WTC11 (cell line): ENCODE measurements at regions not wholly inside any gene's neighbourhood (a gene's known extent, or its start where the extent isn't known, plus 50 kb on each side); places are given as distances from the start of the nearest gene placed in this dataset.

ENCODE experiments used
- ATAC-seq: fragments of 200-7000 bp; cut with Tn5 transposase; 2 replicates; pipeline ENCODE4 v1.10.0; 2021; ENCODE audit warnings: mild to moderate bottlenecking, moderate library complexity
- CTCF ChIA-PET: fragments of 300-600 bp; sonication (Branson Sonifier 250); formaldehyde crosslinking; loops from one replicate; lab custom pipeline; 2021; ENCODE audit warnings: antibody characterized with exemption; lab: Charles Lee
- POLR2A ChIA-PET: fragments of 350-600 bp; sonication (Branson Sonifier 250); formaldehyde crosslinking; loops from one replicate; lab custom pipeline; 2021; ENCODE audit warnings: antibody characterized with exemption; lab: Charles Lee
- DNase-seq: peaks from one replicate; pipeline ENCODE4 v3.0.0; 2021; ENCODE audit warnings: low spot score
- H3K27ac Mint-ChIP-seq: 2 replicates; pipeline ENCODE4 v1.8.0; 2021; ENCODE audit warnings: mixed read lengths
- H3K27me3 Mint-ChIP-seq: 2 replicates; pipeline ENCODE4 v1.8.0; 2021; ENCODE audit warnings: low read depth, mild to moderate bottlenecking, moderate library complexity, mixed read lengths
- H3K36me3 Mint-ChIP-seq: 2 replicates; pipeline ENCODE4 v1.8.0; 2021; ENCODE audit warnings: mixed read lengths
- H3K4me1 Mint-ChIP-seq: 2 replicates; pipeline ENCODE4 v1.8.0; 2022; ENCODE audit warnings: mixed read lengths
- H3K4me3 Mint-ChIP-seq: 2 replicates; pipeline ENCODE4 v1.8.0; 2021; ENCODE audit warnings: mild to moderate bottlenecking, moderate library complexity, mixed read lengths
- H3K9me3 Mint-ChIP-seq: 2 replicates; pipeline ENCODE4 v1.8.0; 2021; ENCODE audit warnings: mixed read lengths
- CBFB ChIP-seq: sonication (generic); formaldehyde crosslinking; IDR thresholded peaks from 2 replicates; pipeline ENCODE4 v1.8.1; 2022; ENCODE audit warnings: mild to moderate bottlenecking, low read depth, missing genetic modification reagents
- ELF4 ChIP-seq: sonication (generic); formaldehyde crosslinking; IDR thresholded peaks from 2 replicates; pipeline ENCODE4 v1.8.1; 2022; ENCODE audit warnings: low read depth, mild to moderate bottlenecking, moderate library complexity, missing genetic modification reagents
- GRHL2 ChIP-seq: fragments of 250-450 bp; sonication (Bioruptor Pico); IDR thresholded peaks from 2 replicates; pipeline ENCODE4 v1.8.0; 2022; ENCODE audit warnings: mild to moderate bottlenecking, moderate library complexity; ENCODE audit not compliant: insufficient replicate concordance, severe bottlenecking
- JAZF1 ChIP-seq: fragments of 250-450 bp; sonication (Bioruptor Pico); IDR thresholded peaks from 2 replicates; pipeline ENCODE4 v1.9.0; 2021; ENCODE audit warnings: moderate library complexity, mild to moderate bottlenecking, inconsistent platforms
- MAX ChIP-seq: sonication (generic); formaldehyde crosslinking; IDR thresholded peaks from 2 replicates; pipeline ENCODE4 v1.8.0; 2022; ENCODE audit warnings: mild to moderate bottlenecking, missing genetic modification reagents
- MYBL2 ChIP-seq: sonication (generic); formaldehyde crosslinking; IDR thresholded peaks from 2 replicates; pipeline ENCODE4 v1.8.1; 2023; ENCODE audit warnings: mild to moderate bottlenecking, moderate library complexity, missing genetic modification reagents
- PREB ChIP-seq: sonication (generic); formaldehyde crosslinking; IDR thresholded peaks from 2 replicates; pipeline ENCODE4 v1.8.1; 2022; ENCODE audit warnings: mild to moderate bottlenecking, missing genetic modification reagents, moderate library complexity, borderline replicate concordance
- PRRX2 ChIP-seq: fragments of 250-450 bp; sonication (Bioruptor Pico); IDR thresholded peaks from 2 replicates; pipeline ENCODE4 v1.8.0; 2021; ENCODE audit warnings: mild to moderate bottlenecking
- SMAD3 ChIP-seq: sonication (generic); formaldehyde crosslinking; IDR thresholded peaks from 2 replicates; pipeline ENCODE4 v1.8.0; 2022; ENCODE audit warnings: missing genetic modification reagents, mild to moderate bottlenecking, borderline replicate concordance
- SP1 ChIP-seq: sonication (generic); formaldehyde crosslinking; conservative IDR thresholded peaks from 2 replicates; pipeline ENCODE4 v1.8.1; 2022; ENCODE audit warnings: missing genetic modification reagents
- TCF7 ChIP-seq: sonication (generic); formaldehyde crosslinking; IDR thresholded peaks from 2 replicates; pipeline ENCODE4 v1.8.0; 2022; ENCODE audit warnings: mild to moderate bottlenecking, low read depth, missing genetic modification reagents, moderate library complexity
- TP53 ChIP-seq: sonication (generic); formaldehyde crosslinking; IDR thresholded peaks from 2 replicates; pipeline ENCODE4 v1.8.1; 2023; ENCODE audit warnings: mild to moderate bottlenecking, missing genetic modification reagents
- USF1 ChIP-seq: sonication (generic); formaldehyde crosslinking; IDR thresholded peaks from 2 replicates; pipeline ENCODE4 v1.8.0; 2022; ENCODE audit warnings: mild to moderate bottlenecking, missing genetic modification reagents
- ZBTB21 ChIP-seq: sonication (generic); formaldehyde crosslinking; IDR thresholded peaks from 2 replicates; pipeline ENCODE4 v1.8.1; 2023; ENCODE audit warnings: mild to moderate bottlenecking, missing genetic modification reagents, borderline replicate concordance
- ZBTB43 ChIP-seq: sonication (generic); formaldehyde crosslinking; IDR thresholded peaks from 2 replicates; pipeline ENCODE4 v1.8.1; 2023; ENCODE audit warnings: mild to moderate bottlenecking, missing genetic modification reagents
- ZNF219 ChIP-seq: sonication (generic); formaldehyde crosslinking; IDR thresholded peaks from 2 replicates; pipeline ENCODE4 v1.8.0; 2023; ENCODE audit warnings: missing genetic modification reagents, mild to moderate bottlenecking, borderline replicate concordance
- ZNF671 ChIP-seq: fragments of 250-450 bp; sonication (Bioruptor Pico); IDR thresholded peaks from 2 replicates; pipeline ENCODE4 v1.8.0; 2021; ENCODE audit warnings: mild to moderate bottlenecking
- TF ChIP-seq, protein P1 (sequence below): sonication (generic); formaldehyde crosslinking; IDR thresholded peaks from 2 replicates; pipeline ENCODE4 v1.8.0; 2022; ENCODE audit warnings: mild to moderate bottlenecking, missing genetic modification reagents
- TF ChIP-seq, protein P2 (sequence below): sonication (generic); formaldehyde crosslinking; IDR thresholded peaks from 2 replicates; pipeline ENCODE4 v1.8.1; 2023; ENCODE audit warnings: mild to moderate bottlenecking, missing genetic modification reagents, moderate library complexity
- TF ChIP-seq, protein P3 (sequence below): sonication (generic); formaldehyde crosslinking; IDR thresholded peaks from 2 replicates; pipeline ENCODE4 v1.8.0; 2023; ENCODE audit warnings: mild to moderate bottlenecking, missing genetic modification reagents
- TF ChIP-seq, protein P4 (sequence below): sonication (generic); formaldehyde crosslinking; IDR thresholded peaks from 2 replicates; pipeline ENCODE4 v1.8.0; 2022; ENCODE audit warnings: mild to moderate bottlenecking, missing genetic modification reagents

GRCh38 chr12:91722072-91722471, 423.6 kb downstream of the BTG1 start:
- no peak overlapping the region for H3K27ac Mint-ChIP-seq
- ChIA-PET POLR2A (no interaction called here), CTCF (no interaction called here)
- no peaks in the 10 kb centered on the region for H3K9me3 Mint-ChIP-seq
- DNase-seq (no peak), ATAC-seq (no peak)
- no peaks in the 10 kb centered on the region for H3K36me3 Mint-ChIP-seq
- TF ChIP-seq, protein P1, sequence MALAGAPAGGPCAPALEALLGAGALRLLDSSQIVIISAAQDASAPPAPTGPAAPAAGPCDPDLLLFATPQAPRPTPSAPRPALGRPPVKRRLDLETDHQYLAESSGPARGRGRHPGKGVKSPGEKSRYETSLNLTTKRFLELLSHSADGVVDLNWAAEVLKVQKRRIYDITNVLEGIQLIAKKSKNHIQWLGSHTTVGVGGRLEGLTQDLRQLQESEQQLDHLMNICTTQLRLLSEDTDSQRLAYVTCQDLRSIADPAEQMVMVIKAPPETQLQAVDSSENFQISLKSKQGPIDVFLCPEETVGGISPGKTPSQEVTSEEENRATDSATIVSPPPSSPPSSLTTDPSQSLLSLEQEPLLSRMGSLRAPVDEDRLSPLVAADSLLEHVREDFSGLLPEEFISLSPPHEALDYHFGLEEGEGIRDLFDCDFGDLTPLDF (CRISPR knock-in tag): no peak
- TF ChIP-seq PREB (CRISPR knock-in tag): no peak
- TF ChIP-seq MAX (CRISPR knock-in tag): no peak
- no peak for TF ChIP-seq PRRX2 (CRISPR knock-in tag)
- no peak for TF ChIP-seq MYBL2
- TF ChIP-seq, protein P2, sequence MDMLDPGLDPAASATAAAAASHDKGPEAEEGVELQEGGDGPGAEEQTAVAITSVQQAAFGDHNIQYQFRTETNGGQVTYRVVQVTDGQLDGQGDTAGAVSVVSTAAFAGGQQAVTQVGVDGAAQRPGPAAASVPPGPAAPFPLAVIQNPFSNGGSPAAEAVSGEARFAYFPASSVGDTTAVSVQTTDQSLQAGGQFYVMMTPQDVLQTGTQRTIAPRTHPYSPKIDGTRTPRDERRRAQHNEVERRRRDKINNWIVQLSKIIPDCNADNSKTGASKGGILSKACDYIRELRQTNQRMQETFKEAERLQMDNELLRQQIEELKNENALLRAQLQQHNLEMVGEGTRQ (CRISPR knock-in tag): no peak
- no peak for TF ChIP-seq ZBTB43 (CRISPR knock-in tag)
- TF ChIP-seq TP53 (CRISPR knock-in tag): no peak
- H3K4me1 Mint-ChIP-seq: 0 out of 2 replicates have a peak, but pooled peaks cover 2% of the 10 kb centered on the region
- H3K4me3 Mint-ChIP-seq: no peak overlapping the region
- H3K27me3 Mint-ChIP-seq: no peaks in the 10 kb centered on the region

- Mint-ChIP-seq H3K4me3 (no peak overlapping the region), H3K27me3 (no peaks in the 10 kb centered on the region), H3K27ac (no peak overlapping the region), H3K36me3 (no peaks in the 10 kb centered on the region), H3K4me1 (0 out of 2 replicates have a peak, but pooled peaks cover 2% of the 10 kb centered on the region), H3K9me3 (no peaks in the 10 kb centered on the region)
- POLR2A ChIA-PET: no interaction called here
- CTCF ChIA-PET: no interaction called here
- ATAC-seq: no peak
- no peak for DNase-seq
- TF ChIP-seq SMAD3 (CRISPR knock-in tag) (no peak), CBFB (CRISPR knock-in tag) (no peak), ZBTB21 (CRISPR knock-in tag) (no peak), SP1 (no peak), PREB (CRISPR knock-in tag) (no peak), ZNF219 (CRISPR knock-in tag) (no peak), ELF4 (no peak), GRHL2 (CRISPR knock-in tag) (no peak), ZNF671 (no peak), USF1 (CRISPR knock-in tag) (no peak), TCF7 (no peak), JAZF1 (no peak)
- TF ChIP-seq, protein P2 (CRISPR knock-in tag): no peak
- TF ChIP-seq, protein P1 (CRISPR knock-in tag): no peak
- TF ChIP-seq, protein P3, sequence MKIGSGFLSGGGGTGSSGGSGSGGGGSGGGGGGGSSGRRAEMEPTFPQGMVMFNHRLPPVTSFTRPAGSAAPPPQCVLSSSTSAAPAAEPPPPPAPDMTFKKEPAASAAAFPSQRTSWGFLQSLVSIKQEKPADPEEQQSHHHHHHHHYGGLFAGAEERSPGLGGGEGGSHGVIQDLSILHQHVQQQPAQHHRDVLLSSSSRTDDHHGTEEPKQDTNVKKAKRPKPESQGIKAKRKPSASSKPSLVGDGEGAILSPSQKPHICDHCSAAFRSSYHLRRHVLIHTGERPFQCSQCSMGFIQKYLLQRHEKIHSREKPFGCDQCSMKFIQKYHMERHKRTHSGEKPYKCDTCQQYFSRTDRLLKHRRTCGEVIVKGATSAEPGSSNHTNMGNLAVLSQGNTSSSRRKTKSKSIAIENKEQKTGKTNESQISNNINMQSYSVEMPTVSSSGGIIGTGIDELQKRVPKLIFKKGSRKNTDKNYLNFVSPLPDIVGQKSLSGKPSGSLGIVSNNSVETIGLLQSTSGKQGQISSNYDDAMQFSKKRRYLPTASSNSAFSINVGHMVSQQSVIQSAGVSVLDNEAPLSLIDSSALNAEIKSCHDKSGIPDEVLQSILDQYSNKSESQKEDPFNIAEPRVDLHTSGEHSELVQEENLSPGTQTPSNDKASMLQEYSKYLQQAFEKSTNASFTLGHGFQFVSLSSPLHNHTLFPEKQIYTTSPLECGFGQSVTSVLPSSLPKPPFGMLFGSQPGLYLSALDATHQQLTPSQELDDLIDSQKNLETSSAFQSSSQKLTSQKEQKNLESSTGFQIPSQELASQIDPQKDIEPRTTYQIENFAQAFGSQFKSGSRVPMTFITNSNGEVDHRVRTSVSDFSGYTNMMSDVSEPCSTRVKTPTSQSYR (CRISPR knock-in tag): no peak
- TF ChIP-seq, protein P4, sequence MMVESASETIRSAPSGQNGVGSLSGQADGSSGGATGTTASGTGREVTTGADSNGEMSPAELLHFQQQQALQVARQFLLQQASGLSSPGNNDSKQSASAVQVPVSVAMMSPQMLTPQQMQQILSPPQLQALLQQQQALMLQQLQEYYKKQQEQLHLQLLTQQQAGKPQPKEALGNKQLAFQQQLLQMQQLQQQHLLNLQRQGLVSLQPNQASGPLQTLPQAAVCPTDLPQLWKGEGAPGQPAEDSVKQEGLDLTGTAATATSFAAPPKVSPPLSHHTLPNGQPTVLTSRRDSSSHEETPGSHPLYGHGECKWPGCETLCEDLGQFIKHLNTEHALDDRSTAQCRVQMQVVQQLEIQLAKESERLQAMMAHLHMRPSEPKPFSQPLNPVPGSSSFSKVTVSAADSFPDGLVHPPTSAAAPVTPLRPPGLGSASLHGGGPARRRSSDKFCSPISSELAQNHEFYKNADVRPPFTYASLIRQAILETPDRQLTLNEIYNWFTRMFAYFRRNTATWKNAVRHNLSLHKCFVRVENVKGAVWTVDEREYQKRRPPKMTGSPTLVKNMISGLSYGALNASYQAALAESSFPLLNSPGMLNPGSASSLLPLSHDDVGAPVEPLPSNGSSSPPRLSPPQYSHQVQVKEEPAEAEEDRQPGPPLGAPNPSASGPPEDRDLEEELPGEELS (CRISPR knock-in tag): no peak
Measured at GRCh38 chr12:91721023-91721422, 424.6 kb downstream of the BTG1 start.
